ENCODE measurements at regions not wholly inside any gene's neighbourhood (a gene's known extent, or its start where the extent isn't known, plus 50 kb on each side); places are given as distances from the start of the nearest gene placed in this dataset.

DNA sequence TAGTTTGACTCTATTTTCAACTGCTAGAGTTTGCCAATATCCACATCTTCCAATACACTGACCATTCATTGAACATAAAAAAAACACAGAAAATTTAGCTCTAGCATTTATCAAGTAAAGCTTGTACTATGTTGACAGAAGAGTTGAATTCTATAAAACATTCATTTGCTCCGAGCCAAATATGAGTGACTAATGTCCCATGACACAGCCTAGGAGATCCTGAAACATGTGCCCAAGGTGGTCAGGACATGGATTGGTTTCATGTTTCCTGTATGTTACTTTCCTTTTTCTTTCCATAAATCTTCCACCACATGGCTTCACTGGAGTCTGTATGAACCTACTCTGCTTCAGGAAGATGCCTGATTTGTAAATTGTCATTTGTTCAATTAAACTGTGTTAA, 122.4 kb upstream of the PRDM9 start:
- H3K27me3 ChIP-seq: no peaks in the 10 kb centered on the region
- no peak for TF ChIP-seq POLR2AphosphoS5 (IDR thresholded peaks at IDR 0.05)
- TF ChIP-seq POLR2A (IDR thresholded peaks at IDR 0.05): no peak
- TF ChIP-seq, protein P1, sequence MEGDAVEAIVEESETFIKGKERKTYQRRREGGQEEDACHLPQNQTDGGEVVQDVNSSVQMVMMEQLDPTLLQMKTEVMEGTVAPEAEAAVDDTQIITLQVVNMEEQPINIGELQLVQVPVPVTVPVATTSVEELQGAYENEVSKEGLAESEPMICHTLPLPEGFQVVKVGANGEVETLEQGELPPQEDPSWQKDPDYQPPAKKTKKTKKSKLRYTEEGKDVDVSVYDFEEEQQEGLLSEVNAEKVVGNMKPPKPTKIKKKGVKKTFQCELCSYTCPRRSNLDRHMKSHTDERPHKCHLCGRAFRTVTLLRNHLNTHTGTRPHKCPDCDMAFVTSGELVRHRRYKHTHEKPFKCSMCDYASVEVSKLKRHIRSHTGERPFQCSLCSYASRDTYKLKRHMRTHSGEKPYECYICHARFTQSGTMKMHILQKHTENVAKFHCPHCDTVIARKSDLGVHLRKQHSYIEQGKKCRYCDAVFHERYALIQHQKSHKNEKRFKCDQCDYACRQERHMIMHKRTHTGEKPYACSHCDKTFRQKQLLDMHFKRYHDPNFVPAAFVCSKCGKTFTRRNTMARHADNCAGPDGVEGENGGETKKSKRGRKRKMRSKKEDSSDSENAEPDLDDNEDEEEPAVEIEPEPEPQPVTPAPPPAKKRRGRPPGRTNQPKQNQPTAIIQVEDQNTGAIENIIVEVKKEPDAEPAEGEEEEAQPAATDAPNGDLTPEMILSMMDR (IDR thresholded peaks at IDR 0.05): no peak
- no peak overlapping the region for H3K27ac ChIP-seq
- intact Hi-C loops (cut with DNase I; ENCODE audit: low total_unique reads): no loop called here
- no peaks in the 10 kb centered on the region for H3K36me3 ChIP-seq
- no peak for DNase-seq (ENCODE audit: low spot score in 2 of 2)
- H3K9me3 ChIP-seq: no peaks in the 10 kb centered on the region
- no peak overlapping the region for H3K4me3 ChIP-seq
- no peaks in the 10 kb centered on the region for H3K4me1 ChIP-seq

- Histone ChIP-seq H3K9me3 (no peaks in the 10 kb centered on the region), H3K36me3 (no peaks in the 10 kb centered on the region), H3K27me3 (no peaks in the 10 kb centered on the region), H3K27ac (no peak overlapping the region), H3K4me3 (no peak overlapping the region), H3K4me1 (no peaks in the 10 kb centered on the region)
- intact Hi-C loops (cut with DNase I; ENCODE audit: low total_unique reads): no loop called here
- no peak for DNase-seq (ENCODE audit: low spot score in 2 of 2)
- TF ChIP-seq POLR2AphosphoS5 (IDR thresholded peaks at IDR 0.05): no peak
Observed at GRCh38 chr5:23372177-23372576, 135.2 kb upstream of the PRDM9 start.

DNA sequence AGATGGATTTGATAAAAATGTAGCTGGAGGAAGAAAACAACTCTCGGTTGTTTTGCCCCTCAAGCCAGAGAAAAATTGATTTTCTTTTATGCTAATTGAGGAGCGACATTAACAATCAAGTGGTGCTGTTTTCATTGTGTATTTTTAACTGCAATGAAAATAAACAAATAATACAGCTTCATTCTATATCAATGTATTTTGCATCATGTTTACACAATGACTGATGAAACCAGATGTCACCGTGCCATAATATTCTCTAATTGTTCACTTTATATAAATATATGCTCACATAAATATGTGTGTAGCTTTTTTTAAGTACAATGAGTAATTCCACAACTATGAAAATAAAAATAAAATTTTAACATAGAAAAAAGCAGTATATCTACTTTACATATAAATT, 139.0 kb upstream of the PRDM9 start:
- intact Hi-C loops (cut with DNase I; ENCODE audit: low total_unique reads): no loop called here

GRCh38 chr5:23367874-23368273, 139.5 kb upstream of the PRDM9 start:
- Histone ChIP-seq H3K9me3 (no peaks in the 10 kb centered on the region), H3K36me3 (no peaks in the 10 kb centered on the region), H3K4me1 (no peaks in the 10 kb centered on the region), H3K4me3 (no peak overlapping the region), H3K27me3 (no peaks in the 10 kb centered on the region), H3K27ac (no peak overlapping the region)
- DNase-seq (ENCODE audit: low spot score in 2 of 2): no peak
- no peak for TF ChIP-seq POLR2AphosphoS5 (IDR thresholded peaks at IDR 0.05)
- TF ChIP-seq POLR2A (IDR thresholded peaks at IDR 0.05): no peak
- TF ChIP-seq, protein P1 (IDR thresholded peaks at IDR 0.05): no peak
- intact Hi-C loops (cut with DNase I; ENCODE audit: low total_unique reads): no loop called here

More for the DNA sequence above, 139.0 kb upstream of the PRDM9 start:
- TF ChIP-seq POLR2AphosphoS5 (IDR thresholded peaks at IDR 0.05) (no peak), POLR2A (IDR thresholded peaks at IDR 0.05) (no peak)
- TF ChIP-seq, protein P1 (IDR thresholded peaks at IDR 0.05): no peak
- no peaks in the 10 kb centered on the region for H3K4me1 ChIP-seq
- no peaks in the 10 kb centered on the region for H3K27me3 ChIP-seq
- H3K9me3 ChIP-seq: no peaks in the 10 kb centered on the region
- DNase-seq (ENCODE audit: low spot score in 2 of 2): no peak
- no peaks in the 10 kb centered on the region for H3K36me3 ChIP-seq
- no peak overlapping the region for H3K4me3 ChIP-seq
- no peak overlapping the region for H3K27ac ChIP-seq

DNA sequence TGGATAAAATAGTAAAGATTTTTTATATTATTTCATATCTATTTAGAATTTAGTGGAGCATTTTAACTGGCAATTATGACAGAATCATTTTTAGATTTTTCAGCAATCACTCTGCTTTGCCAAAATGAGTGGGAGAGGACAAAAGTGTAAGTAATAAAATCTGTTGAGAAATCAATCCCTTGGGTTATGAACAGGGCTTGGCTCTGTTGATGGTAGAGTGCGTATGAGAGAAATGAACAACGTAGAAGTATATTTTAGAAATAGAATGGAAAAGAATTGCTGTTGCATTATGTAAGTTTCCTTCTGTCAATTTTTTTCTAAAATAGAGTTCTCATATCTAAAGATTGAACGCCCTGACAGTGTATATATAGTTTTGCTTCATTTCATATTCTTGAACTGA, 154.1 kb upstream of the PRDM9 start:
- DNase-seq (ENCODE audit: low spot score in 2 of 2): no peak
- Histone ChIP-seq H3K9me3 (no peaks in the 10 kb centered on the region), H3K4me1 (no peaks in the 10 kb centered on the region), H3K27ac (no peak overlapping the region), H3K27me3 (no peaks in the 10 kb centered on the region), H3K36me3 (no peaks in the 10 kb centered on the region), H3K4me3 (no peak overlapping the region)
- intact Hi-C loops (cut with DNase I; ENCODE audit: low total_unique reads): no loop called here
- TF ChIP-seq, protein P1 (IDR thresholded peaks at IDR 0.05): no peak
- TF ChIP-seq POLR2AphosphoS5 (IDR thresholded peaks at IDR 0.05): no peak
- TF ChIP-seq POLR2A (IDR thresholded peaks at IDR 0.05): no peak

DNA sequence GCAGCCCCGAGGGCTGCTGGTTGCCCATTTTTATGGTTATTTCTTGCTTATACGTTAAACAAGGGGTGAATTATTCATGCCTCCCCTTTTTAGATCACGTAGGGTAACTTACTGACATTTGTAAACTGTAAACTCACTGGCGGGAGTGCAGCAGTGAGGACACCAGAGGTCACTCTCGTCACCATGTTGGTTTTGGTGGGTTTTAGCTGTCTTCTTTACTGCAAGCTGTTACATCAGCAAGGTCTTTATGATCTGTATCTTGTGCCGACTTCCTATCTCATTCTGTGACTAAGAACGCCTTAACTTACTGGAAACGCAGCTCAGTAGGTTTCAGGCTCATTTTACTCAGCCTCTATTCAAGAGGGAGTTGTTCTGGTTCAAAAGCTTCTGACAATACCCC, 155.0 kb upstream of the PRDM9 start:
- H3K9me3 ChIP-seq: no peaks in the 10 kb centered on the region
- no peaks in the 10 kb centered on the region for H3K27me3 ChIP-seq
- no peak overlapping the region for H3K27ac ChIP-seq
- H3K4me1 ChIP-seq: no peaks in the 10 kb centered on the region
- TF ChIP-seq POLR2AphosphoS5 (IDR thresholded peaks at IDR 0.05) (no peak), POLR2A (IDR thresholded peaks at IDR 0.05) (no peak)
- TF ChIP-seq, protein P1 (IDR thresholded peaks at IDR 0.05): no peak
- intact Hi-C loops (cut with DNase I; ENCODE audit: low total_unique reads): no loop called here
- DNase-seq (ENCODE audit: low spot score in 2 of 2): no peak
- H3K4me3 ChIP-seq: no peak overlapping the region
- H3K36me3 ChIP-seq: no peaks in the 10 kb centered on the region
